Psoas muscle (tissue), 7 donors: ENCODE measurements at regions not wholly inside any gene's neighbourhood (a gene's known extent, or its start where the extent isn't known, plus 50 kb on each side); places are given as distances from the start of the nearest gene placed in this dataset.

Experiments used
- ATAC-seq, 4 donors: fragments of 200-7000 bp; cut with Tn5 transposase; one replicate each; pipeline ENCODE4 v1.9.1; 2020; ENCODE audit warnings: moderate library complexity in 3 of 4, mild to moderate bottlenecking in 2 of 4
- DNase-seq, 2 donors: peaks; one replicate each; pipeline ENCODE4 v3.0.0-alpha.2; 2020
- H3K27ac ChIP-seq: fragments of 200-600 bp; one replicate; pipeline ENCODE4 v1.8.0; 2022
- H3K27me3 ChIP-seq, 3 donors: fragments of 200-600 bp in 1 of 3; one replicate each; pipeline versions ENCODE4 v1.6.1 to v1.8.0; 2013 to 2022; ENCODE audit warnings: low read length in 2 of 3, mild to moderate bottlenecking in 2 of 3, moderate library complexity in 1 of 3; ENCODE audit not compliant: insufficient read depth in 3 of 3
- H3K36me3 ChIP-seq, 2 donors: fragments of 200-600 bp in 1 of 2; one replicate each; pipeline versions ENCODE4 v1.6.1 to v1.8.0; 2013 to 2022; ENCODE audit warnings: low read depth in 1 of 2, mild to moderate bottlenecking in 1 of 2, moderate library complexity in 1 of 2; ENCODE audit not compliant: insufficient read depth in 1 of 2
- H3K4me1 ChIP-seq: fragments of 200-600 bp; one replicate; pipeline ENCODE4 v1.8.0; 2022
- H3K4me3 ChIP-seq: fragments of 200-600 bp; one replicate; pipeline ENCODE4 v1.8.0; 2022; ENCODE audit warnings: mild to moderate bottlenecking
- H3K9me3 ChIP-seq: fragments of 200-600 bp; one replicate; pipeline ENCODE4 v1.8.0; 2022
- CTCF ChIP-seq: fragments of 200-600 bp; IDR thresholded peaks from one replicate; pipeline ENCODE4 v1.8.0; 2022; ENCODE audit warnings: antibody characterized with exemption
- WGBS, 3 donors: extraction: QIAGEN DNeasy Blood & Tissue Kit; methylation state at CpG; one replicate each; pipeline versions ENCODE4 v1.1.6 to v1.1.7; 2013; 5-methylcytosine and 5-hydroxymethylcytosine counted together
- intact Hi-C, 2 donors: fragments of 100-400 bp; cut with DNase I; formaldehyde crosslinking; loops; one replicate each; pipeline versions ENCODE4 v1.11.0 to v1.14.2; 2022
- donor health status: healthy with polysubstance abuse.
- donor health status: DM: no; HTN: no; CAD: no; lungs with moderate emphysema.
- donor health status: Bipolar disorder and iron deficiency.
- donor health status: healthy.
- donor health status: DM: yes; HTN: yes; CAD: no.
- donor health status: DM: no; HTN: no; CAD: no.
- donor health status: DM: yes; HTN: yes; CAD: no.

DNA sequence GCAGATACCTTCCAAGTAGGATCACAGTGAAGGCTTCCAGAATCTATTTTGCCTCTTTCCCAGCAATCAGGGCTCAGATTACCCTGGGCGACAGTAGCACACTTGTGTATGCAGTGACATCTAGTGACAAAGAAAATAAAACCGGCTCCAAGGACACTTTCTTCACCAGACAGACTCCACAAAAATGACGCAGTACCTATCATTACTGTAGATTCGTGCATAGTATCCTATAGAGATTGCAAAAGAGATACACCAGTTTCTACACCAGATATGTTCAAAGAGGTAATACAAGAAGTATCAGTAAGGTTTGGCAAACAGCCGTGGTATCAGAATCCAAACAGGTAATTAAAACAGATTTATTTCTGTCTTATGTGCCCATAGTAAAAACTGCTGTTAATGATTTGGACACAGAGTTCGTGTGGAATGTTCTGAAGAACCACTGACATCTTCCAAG lies 600.4 kb upstream of the JAG1 start:
- Histone ChIP-seq H3K27me3 (no peaks in the 10 kb centered on the region), H3K4me3 (no peak overlapping the region), H3K4me1 (peaks cover 5% of the 10 kb centered on the region), H3K9me3 (no peaks in the 10 kb centered on the region), H3K36me3 (no peaks in the 10 kb centered on the region), H3K27ac (no peak overlapping the region)
- intact Hi-C loops = loop anchor here (1.0 to 10.0 kb wide), 9 partner anchors 179 to 957 kb away; partner anchors contain the start of gene JAG1 (in 1 of the 2)
- no peak for DNase-seq
- WGBS, 3 donors = 4 to 9% (median 5%) methylated on average over 6 of the region's 6 CpGs
- ATAC-seq = peak; percentile 83 to 97 (median 90)
- TF ChIP-seq CTCF = peak; percentile 74

GRCh38 chr20:11275740-11276139 lies 601.9 kb upstream of the JAG1 start:
- H3K27me3 ChIP-seq = no peaks in the 10 kb centered on the region
- H3K4me1 ChIP-seq = peaks cover 5% of the 10 kb centered on the region
- ATAC-seq (no peak), DNase-seq (no peak)
- no peak overlapping the region for H3K4me3 ChIP-seq
- 96 to 100% (median 96%) methylated on average over 2 of the region's 2 CpGs for WGBS, 3 donors
- H3K36me3 ChIP-seq = no peaks in the 10 kb centered on the region
- H3K9me3 ChIP-seq = no peaks in the 10 kb centered on the region
- TF ChIP-seq CTCF = no peak
- intact Hi-C loops = loop anchor here (10.0 kb wide), 2 partner anchors 181 to 811 kb away; no protein-coding TSS in a partner anchor
- H3K27ac ChIP-seq = no peak overlapping the region

GRCh38 chr20:11277170-11277569 lies 603.4 kb upstream of the JAG1 start:
- no peak for DNase-seq
- 45 to 65% (median 58%) methylated on average over 1 of the region's 1 CpG for WGBS, 3 donors
- ATAC-seq = no peak
- peaks cover 5% of the 10 kb centered on the region for H3K4me1 ChIP-seq
- TF ChIP-seq CTCF = no peak
- H3K27ac ChIP-seq = no peak overlapping the region
- intact Hi-C loops = loop anchor here (10.0 kb wide), 2 partner anchors 182 to 812 kb away; no protein-coding TSS in a partner anchor
- no peak overlapping the region for H3K4me3 ChIP-seq
- H3K27me3 ChIP-seq = no peaks in the 10 kb centered on the region
- no peaks in the 10 kb centered on the region for H3K9me3 ChIP-seq
- H3K36me3 ChIP-seq = no peaks in the 10 kb centered on the region

- 59 to 67% (median 65%) methylated on average over 4 of the region's 4 CpGs for WGBS, 3 donors
Observed at GRCh38 chr20:11277858-11278257, 604.1 kb upstream of the JAG1 start.

More at GRCh38 chr20:11277858-11278257, 604.1 kb upstream of the JAG1 start:
- Histone ChIP-seq H3K27ac (no peak overlapping the region), H3K4me1 (peaks cover 5% of the 10 kb centered on the region), H3K36me3 (no peaks in the 10 kb centered on the region), H3K9me3 (no peaks in the 10 kb centered on the region), H3K27me3 (no peaks in the 10 kb centered on the region), H3K4me3 (no peak overlapping the region)
- TF ChIP-seq CTCF = no peak
- intact Hi-C loops = loop anchor here (10.0 kb wide), 2 partner anchors 183 to 813 kb away; no protein-coding TSS in a partner anchor
- ATAC-seq (no peak), DNase-seq (no peak)
